Adrenal gland (tissue), 5 donors: ENCODE measurements at regions not wholly inside any gene's neighbourhood (a gene's known extent, or its start where the extent isn't known, plus 50 kb on each side); places are given as distances from the start of the nearest gene placed in this dataset.

Source experiments
- CTCF ChIP-seq, 6 experiments: fragments of 450-650 bp in 4 of 6; fragments of 200-600 bp in 2 of 6; sonication (generic) in 1 of 6; IDR thresholded peaks; 1 replicate in 5 of 6; 2 replicates in 1 of 6; pipeline versions ENCODE4 v1.5.1 to v1.8.0; 2016 to 2021; ENCODE audit warnings: antibody characterized with exemption in 6 of 6, mild to moderate bottlenecking in 2 of 6, moderate library complexity in 1 of 6
- POLR2A ChIP-seq, 2 donors: fragments of 450-650 bp; IDR thresholded peaks; one replicate each; pipeline ENCODE4 v1.6.1; 2017; ENCODE audit warnings: antibody characterized with exemption in 2 of 2, mild to moderate bottlenecking in 2 of 2, moderate library complexity in 1 of 2
- donor health status: DM: no; HTN: no; CAD: no.

- TF ChIP-seq CTCF (IDR thresholded peaks at IDR 0.05), result no peak
- no peak for TF ChIP-seq POLR2A (IDR thresholded peaks at IDR 0.05)
These were observed 57.5 kb upstream of the TRA2B start for GRCh38 chr3:185995352-185995751.
